ENCODE measurements at regions not wholly inside any gene's neighbourhood (a gene's known extent, or its start where the extent isn't known, plus 50 kb on each side); places are given as distances from the start of the nearest gene placed in this dataset.

GRCh38 chr4:100009490-100009889 is 59.4 kb upstream of the H2AZ1 start:
- TF ChIP-seq POLR2AphosphoS5 (IDR thresholded peaks at IDR 0.05; ENCODE audit: insufficient read depth, low read depth, low read length) (no peak), CTCF (IDR thresholded peaks at IDR 0.05; ENCODE audit: extremely low read depth in 1 of 2, insufficient read depth in 1 of 2, low read depth in 1 of 2, low read length in 2 of 2) (no peak), FOS (IDR thresholded peaks at IDR 0.05; ENCODE audit: borderline replicate concordance, insufficient read depth, low read length) (no peak)
